ENCODE measurements at regions not wholly inside any gene's neighbourhood (a gene's known extent, or its start where the extent isn't known, plus 50 kb on each side); places are given as distances from the start of the nearest gene placed in this dataset.

DNA sequence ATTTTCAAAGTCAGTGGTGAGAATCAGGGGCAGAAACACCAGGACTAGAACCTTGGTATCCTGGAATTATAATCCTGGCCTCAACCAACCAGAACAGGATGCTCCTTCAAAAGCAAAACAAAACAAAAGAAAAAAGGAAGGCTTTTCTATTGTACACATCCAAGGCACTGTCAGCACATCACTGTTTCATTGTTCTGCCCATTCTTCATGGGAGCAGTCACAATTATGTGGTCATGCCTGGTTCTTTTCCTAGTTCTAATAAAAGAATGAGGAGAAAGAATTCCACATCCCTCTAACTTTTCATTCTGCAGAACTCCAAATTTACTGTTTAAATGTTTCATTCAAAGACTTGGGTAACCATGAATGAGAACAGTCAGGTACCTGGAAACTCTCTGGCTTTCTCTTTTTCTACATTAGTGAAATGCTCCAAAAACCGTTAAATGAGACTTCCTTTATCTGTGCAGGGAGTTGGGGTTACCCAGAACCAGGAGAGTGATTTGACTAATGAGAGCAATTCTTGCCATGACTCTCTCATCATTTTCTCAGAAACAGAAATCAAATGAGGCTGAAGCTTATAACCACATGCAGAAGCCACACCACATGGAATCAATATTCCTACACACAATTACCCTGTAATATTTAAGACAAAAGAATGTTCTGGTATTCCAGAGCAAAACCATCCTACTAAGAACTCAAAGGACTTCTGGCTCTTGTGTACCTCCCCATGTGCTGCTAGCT, 110.9 kb upstream of the CCDC150 start:
- H3K4me2 ChIP-seq (ENCODE audit: low read length): no peak overlapping the region
- no peaks in the 10 kb centered on the region for H3K27me3 ChIP-seq (ENCODE audit: control insufficient read depth, insufficient read depth, low read length)
- H3K9ac ChIP-seq (ENCODE audit: low read depth, low read length): no peak overlapping the region
- no peaks in the 10 kb centered on the region for H3K9me3 ChIP-seq (replicated peaks; ENCODE audit: low read length)
- H3K4me1 ChIP-seq (ENCODE audit: control insufficient read depth, insufficient read depth, low read length): no peaks in the 10 kb centered on the region
- H3K36me3 ChIP-seq (ENCODE audit: insufficient read depth, low read length): no peaks in the 10 kb centered on the region
- no peak overlapping the region for H3K4me3 ChIP-seq (ENCODE audit: low read length)

GRCh38 chr2:196530910-196531309, 108.6 kb upstream of the CCDC150 start:
- no peaks in the 10 kb centered on the region for H3K9me3 ChIP-seq (replicated peaks; ENCODE audit: low read length)
- no peak overlapping the region for H3K9ac ChIP-seq (ENCODE audit: low read depth, low read length)
- no peak overlapping the region for H3K4me2 ChIP-seq (ENCODE audit: low read length)
- no peaks in the 10 kb centered on the region for H3K27me3 ChIP-seq (ENCODE audit: control insufficient read depth, insufficient read depth, low read length)
- H3K4me3 ChIP-seq (ENCODE audit: low read length): no peak overlapping the region
- H3K36me3 ChIP-seq (ENCODE audit: insufficient read depth, low read length): no peaks in the 10 kb centered on the region
- H3K4me1 ChIP-seq (ENCODE audit: control insufficient read depth, insufficient read depth, low read length): no peaks in the 10 kb centered on the region

- no peaks in the 10 kb centered on the region for H3K36me3 ChIP-seq (ENCODE audit: insufficient read depth, low read length)
- no peaks in the 10 kb centered on the region for H3K4me1 ChIP-seq (ENCODE audit: control insufficient read depth, insufficient read depth, low read length)
- no peak overlapping the region for H3K9ac ChIP-seq (ENCODE audit: low read depth, low read length)
- H3K27me3 ChIP-seq (ENCODE audit: control insufficient read depth, insufficient read depth, low read length): no peaks in the 10 kb centered on the region
- H3K4me2 ChIP-seq (ENCODE audit: low read length): no peak overlapping the region
- H3K4me3 ChIP-seq (ENCODE audit: low read length): no peak overlapping the region
- H3K9me3 ChIP-seq (replicated peaks; ENCODE audit: low read length): no peaks in the 10 kb centered on the region
These were observed 105.6 kb upstream of the CCDC150 start for GRCh38 chr2:196533772-196534397.

- no peaks in the 10 kb centered on the region for H3K36me3 ChIP-seq (ENCODE audit: insufficient read depth, low read length)
- H3K9ac ChIP-seq (ENCODE audit: low read depth, low read length): no peak overlapping the region
- H3K4me3 ChIP-seq (ENCODE audit: low read length): no peak overlapping the region
- H3K27me3 ChIP-seq (ENCODE audit: control insufficient read depth, insufficient read depth, low read length): no peaks in the 10 kb centered on the region
- H3K4me1 ChIP-seq (ENCODE audit: control insufficient read depth, insufficient read depth, low read length): no peaks in the 10 kb centered on the region
- H3K9me3 ChIP-seq (replicated peaks; ENCODE audit: low read length): no peaks in the 10 kb centered on the region
- no peak overlapping the region for H3K4me2 ChIP-seq (ENCODE audit: low read length)
These were observed 105.0 kb upstream of the CCDC150 start for GRCh38 chr2:196534495-196534894.

DNA sequence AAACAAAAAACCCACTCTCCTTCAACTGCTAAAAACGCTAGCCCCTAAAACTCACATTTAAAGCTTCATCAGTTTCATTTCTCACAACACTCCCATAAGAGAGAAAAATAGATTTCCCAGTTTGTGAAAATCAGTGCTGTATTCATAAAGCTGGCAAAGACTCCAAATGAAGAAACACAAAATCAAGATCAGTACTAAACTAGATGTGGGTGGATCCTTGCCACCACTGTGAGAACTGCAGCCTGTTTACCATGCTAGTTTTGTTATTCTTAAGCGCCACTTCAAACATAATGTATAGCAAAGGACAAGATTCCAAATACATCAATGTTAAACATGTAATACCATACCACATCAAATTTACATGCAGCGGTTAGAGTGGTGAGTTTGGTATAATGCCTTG, 104.5 kb upstream of the CCDC150 start:
- Histone ChIP-seq H3K9ac (ENCODE audit: low read depth, low read length) (no peak overlapping the region), H3K27me3 (ENCODE audit: control insufficient read depth, insufficient read depth, low read length) (no peaks in the 10 kb centered on the region), H3K4me3 (ENCODE audit: low read length) (no peak overlapping the region), H3K4me1 (ENCODE audit: control insufficient read depth, insufficient read depth, low read length) (no peaks in the 10 kb centered on the region), H3K9me3 (replicated peaks; ENCODE audit: low read length) (no peaks in the 10 kb centered on the region), H3K4me2 (ENCODE audit: low read length) (no peak overlapping the region), H3K36me3 (ENCODE audit: insufficient read depth, low read length) (no peaks in the 10 kb centered on the region)

DNA sequence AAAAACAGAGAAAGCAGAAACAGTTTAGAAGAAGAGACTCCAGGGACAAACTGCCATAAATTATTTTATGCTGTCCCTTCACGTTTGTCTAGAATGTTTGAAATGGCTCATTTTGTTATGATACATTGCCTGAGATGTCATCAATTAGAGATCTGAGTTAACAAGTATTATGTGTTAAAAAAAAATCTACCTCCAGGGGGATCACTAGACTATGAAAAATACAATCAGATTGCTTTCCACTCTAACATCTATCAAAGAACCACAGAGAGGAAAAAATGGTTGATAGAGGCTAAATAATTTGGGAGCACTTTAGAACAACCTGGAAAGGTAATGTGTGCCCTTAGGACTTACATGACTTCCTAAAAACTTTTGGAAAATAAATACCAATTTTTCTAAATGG, 103.8 kb upstream of the CCDC150 start:
- Histone ChIP-seq H3K4me3 (ENCODE audit: low read length) (no peak overlapping the region), H3K9me3 (replicated peaks; ENCODE audit: low read length) (no peaks in the 10 kb centered on the region), H3K27me3 (ENCODE audit: control insufficient read depth, insufficient read depth, low read length) (no peaks in the 10 kb centered on the region), H3K36me3 (ENCODE audit: insufficient read depth, low read length) (no peaks in the 10 kb centered on the region), H3K9ac (ENCODE audit: low read depth, low read length) (no peak overlapping the region), H3K4me1 (ENCODE audit: control insufficient read depth, insufficient read depth, low read length) (no peaks in the 10 kb centered on the region), H3K4me2 (ENCODE audit: low read length) (no peak overlapping the region)

- no peaks in the 10 kb centered on the region for H3K27me3 ChIP-seq (ENCODE audit: control insufficient read depth, insufficient read depth, low read length)
- no peak overlapping the region for H3K4me2 ChIP-seq (ENCODE audit: low read length)
- H3K4me1 ChIP-seq (ENCODE audit: control insufficient read depth, insufficient read depth, low read length): no peaks in the 10 kb centered on the region
- no peak overlapping the region for H3K9ac ChIP-seq (ENCODE audit: low read depth, low read length)
- no peaks in the 10 kb centered on the region for H3K9me3 ChIP-seq (replicated peaks; ENCODE audit: low read length)
- no peaks in the 10 kb centered on the region for H3K36me3 ChIP-seq (ENCODE audit: insufficient read depth, low read length)
- no peak overlapping the region for H3K4me3 ChIP-seq (ENCODE audit: low read length)
These were observed 102.2 kb upstream of the CCDC150 start for GRCh38 chr2:196537311-196537710.

DNA sequence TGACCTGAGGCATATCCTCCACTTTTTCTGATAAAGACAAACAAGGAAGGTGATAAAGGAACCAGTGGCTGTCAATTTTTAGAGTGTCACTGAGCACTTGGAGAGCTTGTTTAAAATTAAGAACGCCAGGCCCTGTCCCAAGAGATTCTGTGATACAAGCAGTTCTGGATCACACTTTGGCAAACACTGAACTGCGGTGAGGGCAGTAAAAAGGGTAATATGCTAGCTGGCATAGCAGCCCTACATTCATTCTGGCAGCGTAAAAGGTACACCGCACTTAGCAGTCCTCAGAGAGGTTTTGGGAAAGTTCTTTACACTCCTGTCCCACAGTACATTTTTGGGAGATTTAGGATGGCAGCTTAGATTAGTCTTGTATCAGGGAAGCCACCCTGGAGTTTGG, 101.3 kb upstream of the CCDC150 start:
- Histone ChIP-seq H3K27me3 (ENCODE audit: control insufficient read depth, insufficient read depth, low read length) (no peaks in the 10 kb centered on the region), H3K9ac (ENCODE audit: low read depth, low read length) (no peak overlapping the region), H3K4me1 (ENCODE audit: control insufficient read depth, insufficient read depth, low read length) (no peaks in the 10 kb centered on the region), H3K36me3 (ENCODE audit: insufficient read depth, low read length) (no peaks in the 10 kb centered on the region), H3K4me2 (ENCODE audit: low read length) (no peak overlapping the region), H3K4me3 (ENCODE audit: low read length) (no peak overlapping the region), H3K9me3 (replicated peaks; ENCODE audit: low read length) (no peaks in the 10 kb centered on the region)

DNA sequence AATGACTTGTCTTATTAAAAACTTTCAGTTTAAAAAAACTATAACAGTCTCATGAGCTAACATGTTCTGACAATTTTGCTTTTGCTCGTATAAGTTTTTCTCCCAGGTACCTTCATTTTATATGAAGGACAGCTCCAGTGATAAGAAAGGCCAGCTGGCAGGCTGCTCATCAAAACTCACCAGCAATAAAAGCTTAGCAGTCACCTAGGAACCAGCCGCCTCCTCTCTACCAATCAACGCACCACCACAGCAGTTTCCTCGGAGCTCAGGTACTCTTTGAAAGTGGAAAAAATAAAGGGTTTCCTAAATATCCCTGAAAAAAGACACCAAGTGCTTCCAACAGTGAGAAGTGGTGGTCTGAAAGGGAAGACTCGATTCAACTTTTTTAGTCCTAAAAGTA, 100.9 kb upstream of the CCDC150 start:
- Histone ChIP-seq H3K4me1 (ENCODE audit: control insufficient read depth, insufficient read depth, low read length) (no peaks in the 10 kb centered on the region), H3K27me3 (ENCODE audit: control insufficient read depth, insufficient read depth, low read length) (no peaks in the 10 kb centered on the region), H3K4me3 (ENCODE audit: low read length) (no peak overlapping the region), H3K9me3 (replicated peaks; ENCODE audit: low read length) (no peaks in the 10 kb centered on the region), H3K9ac (ENCODE audit: low read depth, low read length) (no peak overlapping the region), H3K36me3 (ENCODE audit: insufficient read depth, low read length) (no peaks in the 10 kb centered on the region), H3K4me2 (ENCODE audit: low read length) (no peak overlapping the region)

DNA sequence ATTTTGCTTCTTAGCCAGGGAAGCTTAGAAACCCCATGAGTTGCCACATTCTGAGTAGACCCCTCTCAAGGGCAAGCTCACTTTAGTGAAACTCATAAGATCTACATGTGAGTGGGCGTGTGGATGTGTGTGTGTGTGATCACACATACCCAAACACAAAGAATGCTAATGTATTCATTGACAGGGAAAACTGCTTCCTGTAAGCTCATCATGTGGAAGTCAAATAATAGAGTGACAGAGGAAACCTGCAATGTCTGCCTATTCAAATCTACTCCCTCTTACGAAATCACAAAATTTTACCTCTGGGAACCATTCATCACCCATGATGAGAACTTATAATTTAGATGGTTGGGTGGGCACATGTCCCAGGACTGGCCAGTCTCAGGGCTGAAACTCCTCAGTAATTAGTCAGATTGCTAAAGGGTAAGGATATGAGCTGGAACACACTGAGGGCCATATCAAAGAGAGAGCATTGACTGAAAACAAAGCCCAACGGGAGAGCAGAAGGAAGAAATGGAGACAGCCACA, 94.5 kb upstream of the CCDC150 start:
- Histone ChIP-seq H3K36me3 (ENCODE audit: insufficient read depth, low read length) (no peaks in the 10 kb centered on the region), H3K9me3 (replicated peaks; ENCODE audit: low read length) (no peaks in the 10 kb centered on the region), H3K4me2 (ENCODE audit: low read length) (no peak overlapping the region), H3K9ac (ENCODE audit: low read depth, low read length) (no peak overlapping the region), H3K4me3 (ENCODE audit: low read length) (no peak overlapping the region), H3K27me3 (ENCODE audit: control insufficient read depth, insufficient read depth, low read length) (no peaks in the 10 kb centered on the region), H3K4me1 (ENCODE audit: control insufficient read depth, insufficient read depth, low read length) (no peaks in the 10 kb centered on the region)

GRCh38 chr2:196546151-196546919, 93.2 kb upstream of the CCDC150 start:
- no peaks in the 10 kb centered on the region for H3K27me3 ChIP-seq (ENCODE audit: control insufficient read depth, insufficient read depth, low read length)
- no peak overlapping the region for H3K4me2 ChIP-seq (ENCODE audit: low read length)
- no peaks in the 10 kb centered on the region for H3K4me1 ChIP-seq (ENCODE audit: control insufficient read depth, insufficient read depth, low read length)
- no peaks in the 10 kb centered on the region for H3K9me3 ChIP-seq (replicated peaks; ENCODE audit: low read length)
- no peaks in the 10 kb centered on the region for H3K36me3 ChIP-seq (ENCODE audit: insufficient read depth, low read length)
- no peak overlapping the region for H3K4me3 ChIP-seq (ENCODE audit: low read length)
- H3K9ac ChIP-seq (ENCODE audit: low read depth, low read length): no peak overlapping the region
